Skin of body (tissue), 1 donor: ENCODE measurements at regions not wholly inside any gene's neighbourhood (a gene's known extent, or its start where the extent isn't known, plus 50 kb on each side); places are given as distances from the start of the nearest gene placed in this dataset.

Experiments used
- DNase-seq: peaks from one replicate; lab custom pipeline; 2025; lab: John Stamatoyannopoulos, UW

GRCh38 chr4:144302704-144303536, 162.4 kb upstream of the GYPA start:
- DNase-seq, result peak; percentile 14

DNA sequence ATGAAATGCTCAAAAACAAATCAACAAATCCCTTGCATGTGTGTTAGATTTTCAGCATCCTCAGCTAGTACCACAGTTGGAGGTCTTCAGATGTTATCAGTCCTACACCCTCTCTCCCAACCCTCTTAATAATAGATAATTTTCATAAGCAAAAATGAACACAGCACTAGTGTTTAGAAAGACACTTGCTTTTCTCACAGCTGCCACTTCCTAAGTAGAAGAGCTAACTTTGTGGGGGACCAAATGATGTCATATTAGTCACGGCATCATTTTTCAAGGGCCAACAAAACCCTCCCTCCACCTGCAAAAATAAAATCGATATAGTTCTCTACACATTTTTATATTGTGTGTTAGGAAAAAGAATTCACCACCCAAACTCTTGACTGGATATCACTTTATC, 163.5 kb upstream of the GYPA start:
- no peak for DNase-seq

- no peak for DNase-seq
Measured at GRCh38 chr4:144310535-144310934, 170.0 kb upstream of the GYPA start.

DNA sequence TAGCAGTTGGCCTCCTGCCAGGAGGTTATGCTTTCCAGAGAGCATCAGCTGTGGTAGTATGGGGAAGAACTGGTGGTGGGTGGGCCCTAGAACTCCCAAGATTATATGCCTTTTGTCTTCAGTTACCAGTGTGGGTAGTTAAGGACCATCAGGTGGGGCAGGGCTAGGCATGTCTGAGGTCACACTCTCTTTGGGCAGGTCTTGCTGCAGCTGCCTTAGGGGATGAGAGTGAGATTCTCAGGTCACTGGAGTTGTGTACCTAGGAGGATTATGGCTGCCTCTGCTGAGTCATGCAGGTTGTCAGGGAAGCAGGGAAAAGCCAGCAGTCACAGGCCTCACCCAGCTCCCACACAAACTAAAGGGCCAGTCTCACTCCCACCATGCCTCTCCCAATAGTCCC, 172.9 kb upstream of the GYPA start:
- DNase-seq, result no peak

DNA sequence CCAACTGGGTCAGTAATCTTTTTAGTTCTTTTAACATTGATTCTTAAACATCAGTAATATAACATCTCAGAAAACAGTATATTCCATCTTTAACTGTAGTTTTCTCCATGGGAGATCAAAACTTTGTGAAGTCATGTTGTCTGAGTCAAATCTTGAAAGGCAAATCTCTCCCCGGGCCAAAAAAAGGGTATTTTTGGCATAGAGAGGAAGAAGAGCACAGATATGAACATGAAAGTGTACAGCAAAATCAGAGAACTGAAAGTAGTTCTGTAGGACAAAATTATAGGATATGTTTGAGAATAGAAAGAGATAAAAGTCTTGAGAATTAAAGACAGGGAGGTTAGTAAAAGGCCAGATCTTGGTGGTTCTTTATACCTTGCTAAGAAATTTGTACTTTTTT, 176.4 kb upstream of the GYPA start:
- no peak for DNase-seq

- DNase-seq, result no peak
Measured at GRCh38 chr4:144318797-144319196, 178.3 kb upstream of the GYPA start.

- no peak for DNase-seq
Measured at GRCh38 chr4:144336633-144337032, 196.1 kb upstream of the GYPA start.

DNA sequence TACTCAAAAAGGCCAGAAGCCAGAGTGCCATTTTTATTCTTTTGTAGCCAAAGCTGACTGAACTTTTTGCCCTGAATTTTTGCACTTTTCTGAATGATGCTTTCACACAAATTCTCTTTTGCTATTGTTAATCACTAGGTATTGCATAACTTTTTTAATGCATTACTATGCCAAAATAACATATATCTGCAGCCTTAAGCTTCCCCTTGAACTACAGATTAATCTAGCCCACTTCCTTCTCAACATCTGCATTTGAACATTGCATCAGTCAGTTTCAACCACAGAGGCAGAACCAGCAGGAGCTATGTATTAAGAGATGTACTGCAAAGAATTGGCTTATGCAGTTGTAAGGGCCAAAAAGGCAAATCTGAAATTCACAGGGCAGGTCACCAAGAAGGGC, 197.6 kb upstream of the GYPA start:
- DNase-seq, result no peak

- no peak for DNase-seq
Measured at GRCh38 chr4:144338834-144339233, 198.3 kb upstream of the GYPA start.

- DNase-seq, result no peak
Measured at GRCh38 chr4:144340931-144341330, 200.4 kb upstream of the GYPA start.

DNA sequence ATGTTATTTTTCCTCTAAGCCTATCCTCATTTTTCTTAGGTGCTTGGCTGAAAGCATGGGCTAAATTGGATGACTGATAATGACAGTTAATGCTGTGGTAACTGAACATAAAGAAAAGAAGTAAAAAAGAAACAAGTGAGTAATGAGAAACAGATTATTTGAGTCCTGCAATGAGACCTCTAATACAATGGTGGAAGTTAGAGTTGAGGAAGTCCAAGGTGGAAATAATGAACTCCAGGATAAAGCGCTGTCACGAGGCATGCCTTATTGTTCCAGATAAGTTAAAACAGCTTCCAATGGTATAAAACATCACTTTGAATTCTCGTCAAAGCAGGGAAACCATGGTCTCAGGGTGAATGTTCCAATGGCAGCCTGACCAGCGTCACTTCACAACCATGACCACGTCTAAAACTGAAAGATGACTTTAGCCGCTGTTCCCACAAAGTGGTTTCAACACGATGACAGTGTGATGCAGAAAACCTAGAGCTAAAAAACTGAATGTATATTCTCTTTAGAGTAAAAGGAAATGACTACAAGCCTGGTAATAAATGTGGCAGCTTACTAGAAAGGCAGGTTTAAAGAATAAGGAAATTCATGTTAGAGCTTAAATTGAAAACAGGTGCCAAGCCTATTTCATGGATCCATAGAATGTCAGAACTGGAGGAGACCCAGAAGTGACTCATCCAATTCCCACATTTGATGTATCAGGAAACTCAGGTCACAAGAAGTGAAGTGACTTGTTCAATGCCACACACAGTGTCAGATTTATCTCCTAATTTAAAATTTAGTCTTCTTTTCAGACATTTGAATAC, 202.6 kb upstream of the GYPA start:
- peak; percentile 22 for DNase-seq

GRCh38 chr4:144347121-144347520, 206.6 kb upstream of the GYPA start:
- DNase-seq, result no peak

GRCh38 chr4:144350706-144351105, 210.2 kb upstream of the GYPA start:
- no peak for DNase-seq

DNA sequence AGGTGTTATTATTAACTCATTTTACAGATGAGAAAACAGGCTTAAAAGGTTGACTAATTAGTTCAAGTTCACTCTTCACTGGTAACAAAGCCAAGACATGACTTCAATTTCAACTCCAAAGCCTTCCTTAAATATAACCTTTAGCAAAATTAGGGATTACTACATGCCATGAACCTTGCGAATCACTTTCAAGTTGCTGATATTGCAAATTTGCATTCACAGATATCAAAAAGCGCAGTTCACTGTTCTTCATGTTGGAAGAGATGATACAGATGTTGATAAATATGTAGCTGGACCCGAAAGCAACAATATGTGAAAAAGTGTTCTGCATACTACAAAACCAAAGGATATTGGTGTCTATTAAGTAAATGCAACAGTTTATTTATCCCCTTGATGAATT, 210.8 kb upstream of the GYPA start:
- no peak for DNase-seq

- no peak for DNase-seq
Measured at GRCh38 chr4:144353292-144353691, 212.8 kb upstream of the GYPA start.

- DNase-seq, result peak; percentile 61
Measured at GRCh38 chr4:144355811-144356757, 215.6 kb upstream of the GYPA start.

GRCh38 chr4:144356941-144357381, 216.4 kb upstream of the GYPA start:
- DNase-seq, result no peak

DNA sequence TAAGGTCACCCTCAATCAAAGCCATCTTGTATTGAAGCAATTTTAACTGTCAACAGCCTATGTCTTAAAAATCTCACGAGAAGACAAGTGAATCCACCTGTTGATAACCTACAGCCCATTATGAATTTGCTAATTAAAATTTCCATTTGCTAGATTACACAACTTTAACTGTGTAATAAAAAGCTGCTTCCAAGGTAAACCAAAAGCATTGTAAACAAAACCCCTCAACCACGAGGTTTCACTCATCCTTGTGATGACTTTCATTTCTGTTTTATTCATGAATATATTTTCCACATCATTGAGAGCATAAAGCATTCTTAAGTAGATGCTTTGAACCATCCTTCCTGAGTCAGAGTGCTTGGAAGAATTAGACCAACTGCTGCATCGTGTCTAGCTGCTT, 217.5 kb upstream of the GYPA start:
- DNase-seq, result no peak

- DNase-seq, result no peak
Measured at GRCh38 chr4:144360146-144360793, 219.8 kb upstream of the GYPA start.

DNA sequence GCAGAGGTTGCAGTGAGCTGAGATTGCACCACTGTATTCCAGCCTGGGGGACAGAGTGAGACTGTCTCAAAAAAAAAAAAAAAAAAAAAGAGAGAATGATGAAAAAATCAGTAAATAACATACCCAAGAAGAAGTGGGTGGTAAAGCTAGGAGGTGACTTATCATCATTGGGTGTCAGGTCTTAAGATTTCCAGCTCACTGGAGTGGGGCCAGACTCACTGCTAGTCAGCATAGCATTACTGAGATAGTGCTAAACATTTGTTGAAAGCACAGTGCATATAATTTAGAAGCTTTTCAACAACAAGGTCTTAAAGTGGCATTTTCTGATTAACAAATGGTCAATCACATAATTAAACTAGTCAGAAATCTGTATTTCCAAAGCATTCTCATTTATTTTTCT, 221.8 kb upstream of the GYPA start:
- no peak for DNase-seq

DNA sequence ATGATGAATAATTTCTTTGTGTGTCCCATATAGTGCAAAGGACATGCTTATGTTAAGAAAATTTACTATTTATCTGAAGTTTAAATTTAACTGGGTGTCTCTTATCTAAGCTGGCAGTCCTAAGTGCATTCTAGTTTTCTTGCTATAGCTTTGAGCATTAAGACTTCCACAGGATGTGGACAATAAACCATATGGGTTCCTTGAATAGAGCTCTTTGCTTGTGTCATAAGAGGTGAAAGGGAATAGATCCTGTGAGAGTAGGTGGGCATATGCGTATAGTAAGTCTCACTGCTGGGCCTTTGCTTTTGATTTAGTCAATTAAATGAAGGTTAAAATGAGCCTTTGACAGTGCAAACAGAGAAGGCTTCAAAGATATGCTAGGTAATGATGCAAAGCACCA, 223.4 kb upstream of the GYPA start:
- no peak for DNase-seq
